ENCODE measurements at regions not wholly inside any gene's neighbourhood (a gene's known extent, or its start where the extent isn't known, plus 50 kb on each side); places are given as distances from the start of the nearest gene placed in this dataset.

- no peaks in the 10 kb centered on the region for H3K4me1 Mint-ChIP-seq (ENCODE audit: low read depth)
- CTCF ChIA-PET, result no interaction called here
These were observed 240.9 kb upstream of the MIR17HG start for GRCh38 chr13:91106565-91106964.

GRCh38 chr13:91108315-91108714 is 239.2 kb upstream of the MIR17HG start:
- CTCF ChIA-PET, result no interaction called here
- no peaks in the 10 kb centered on the region for H3K9me3 Mint-ChIP-seq
- H3K27ac Mint-ChIP-seq, result no peak overlapping the region
- intact Hi-C loops (cut with micrococcal nuclease), result no loop called here
- no peak overlapping the region for H3K4me3 Mint-ChIP-seq
- no peaks in the 10 kb centered on the region for H3K4me1 Mint-ChIP-seq (ENCODE audit: low read depth)
- DNase-seq, result no peak
- no peaks in the 10 kb centered on the region for H3K36me3 Mint-ChIP-seq (ENCODE audit: low read depth)
- H3K27me3 Mint-ChIP-seq (ENCODE audit: low read depth), result peaks cover 2% of the 10 kb centered on the region

More at GRCh38 chr13:91106565-91106964, 240.9 kb upstream of the MIR17HG start:
- Mint-ChIP-seq H3K36me3 (ENCODE audit: low read depth) (no peaks in the 10 kb centered on the region), H3K27me3 (ENCODE audit: low read depth) (peaks cover 2% of the 10 kb centered on the region), H3K27ac (no peak overlapping the region), H3K4me3 (no peak overlapping the region), H3K9me3 (no peaks in the 10 kb centered on the region)
- intact Hi-C loops (cut with micrococcal nuclease), result no loop called here
- DNase-seq, result no peak

DNA sequence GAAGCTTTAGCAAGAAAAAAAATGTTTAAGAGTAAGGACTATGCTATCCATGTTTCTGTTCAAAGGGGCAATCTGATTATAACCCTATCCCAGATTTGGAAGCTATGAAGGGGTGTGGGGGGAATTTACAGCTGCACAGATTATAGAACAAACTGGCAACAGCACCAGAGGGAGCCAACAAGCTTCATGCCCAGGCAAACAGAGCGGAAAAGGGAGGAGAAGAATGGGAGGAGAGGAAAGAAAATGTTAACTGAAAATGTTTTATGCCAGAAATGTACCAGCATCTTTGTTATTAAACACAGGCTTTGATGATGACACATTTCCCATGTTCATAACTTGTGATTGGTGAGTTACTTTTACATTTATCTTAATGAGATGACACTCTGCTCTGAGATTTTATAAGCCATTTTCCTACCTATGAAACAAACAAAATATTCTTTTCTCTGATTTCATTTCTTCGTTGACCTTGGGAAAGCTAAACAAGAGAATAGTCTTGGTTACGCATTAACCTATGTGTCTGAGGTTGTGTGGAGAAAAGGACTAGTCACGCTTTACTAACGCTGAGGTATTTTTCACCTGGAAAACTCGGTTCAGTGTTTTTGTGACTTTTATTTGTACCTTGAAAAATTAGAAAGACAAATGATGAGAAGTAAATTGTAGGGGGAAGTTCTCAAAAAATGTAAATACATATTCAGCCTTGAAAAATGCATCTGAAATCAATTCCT is 235.8 kb upstream of the MIR17HG start:
- DNase-seq, result no peak
- CTCF ChIA-PET, result no interaction called here
- Mint-ChIP-seq H3K27me3 (ENCODE audit: low read depth) (peaks cover 5% of the 10 kb centered on the region), H3K27ac (no peak overlapping the region), H3K9me3 (no peaks in the 10 kb centered on the region), H3K4me3 (no peak overlapping the region), H3K36me3 (ENCODE audit: low read depth) (no peaks in the 10 kb centered on the region), H3K4me1 (ENCODE audit: low read depth) (no peaks in the 10 kb centered on the region)
- intact Hi-C loops (cut with micrococcal nuclease), result no loop called here

DNA sequence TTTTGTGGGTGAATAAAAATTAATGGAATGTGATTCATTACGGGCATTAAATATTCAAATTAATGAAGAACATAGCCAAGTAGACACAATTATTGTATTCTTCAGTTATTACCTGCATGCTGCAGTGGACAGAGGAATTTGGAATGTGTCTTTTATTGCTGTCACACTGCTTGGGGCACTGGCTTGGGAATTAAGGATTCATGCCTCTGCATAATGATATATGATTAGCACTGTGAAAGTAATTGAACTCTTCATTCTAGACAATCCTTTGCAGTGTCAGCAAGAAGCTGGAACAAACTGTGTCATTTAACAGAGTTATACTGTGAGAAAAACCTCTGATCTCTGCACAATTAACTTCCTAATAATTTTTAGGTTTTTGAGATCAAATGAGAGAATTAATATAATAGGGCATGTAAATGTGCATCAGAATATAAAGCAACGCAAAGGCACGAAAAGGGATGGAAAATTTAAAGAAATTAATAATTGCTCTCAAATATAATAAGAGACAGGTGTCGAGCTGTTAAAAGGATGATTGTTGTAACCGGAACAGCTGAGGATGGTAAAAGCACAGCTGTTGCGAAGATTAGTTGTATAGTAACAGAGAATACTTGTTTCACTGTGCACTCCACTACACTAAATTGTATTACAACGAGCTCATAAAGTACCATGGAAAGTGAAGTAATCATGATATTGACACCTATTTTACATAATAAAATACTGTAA is 235.1 kb upstream of the MIR17HG start:
- DNase-seq, result no peak
- no peak overlapping the region for H3K4me3 Mint-ChIP-seq
- CTCF ChIA-PET, result interaction anchor here (0.5 kb wide), 1 partner anchor 137 kb away, joined by 3 read pairs; no protein-coding TSS in a partner anchor
- H3K9me3 Mint-ChIP-seq, result no peaks in the 10 kb centered on the region
- H3K27ac Mint-ChIP-seq, result no peak overlapping the region
- intact Hi-C loops (cut with micrococcal nuclease), result no loop called here
- H3K36me3 Mint-ChIP-seq (ENCODE audit: low read depth), result no peaks in the 10 kb centered on the region
- no peaks in the 10 kb centered on the region for H3K4me1 Mint-ChIP-seq (ENCODE audit: low read depth)
- peaks cover 5% of the 10 kb centered on the region for H3K27me3 Mint-ChIP-seq (ENCODE audit: low read depth)

- Mint-ChIP-seq H3K36me3 (ENCODE audit: low read depth) (no peaks in the 10 kb centered on the region), H3K27me3 (ENCODE audit: low read depth) (peaks cover 5% of the 10 kb centered on the region), H3K9me3 (no peaks in the 10 kb centered on the region), H3K4me1 (ENCODE audit: low read depth) (no peaks in the 10 kb centered on the region), H3K4me3 (no peak overlapping the region), H3K27ac (no peak overlapping the region)
- no peak for DNase-seq
- intact Hi-C loops (cut with micrococcal nuclease), result no loop called here
- CTCF ChIA-PET, result no interaction called here
These were observed 234.6 kb upstream of the MIR17HG start for GRCh38 chr13:91112924-91113277.

- Mint-ChIP-seq H3K4me1 (ENCODE audit: low read depth) (no peaks in the 10 kb centered on the region), H3K4me3 (no peak overlapping the region), H3K9me3 (no peaks in the 10 kb centered on the region), H3K27ac (no peak overlapping the region), H3K27me3 (ENCODE audit: low read depth) (peaks cover 8% of the 10 kb centered on the region), H3K36me3 (ENCODE audit: low read depth) (no peaks in the 10 kb centered on the region)
- intact Hi-C loops (cut with micrococcal nuclease), result no loop called here
- no peak for DNase-seq
- CTCF ChIA-PET, result no interaction called here
These were observed 231.7 kb upstream of the MIR17HG start for GRCh38 chr13:91115776-91116175.

DNA sequence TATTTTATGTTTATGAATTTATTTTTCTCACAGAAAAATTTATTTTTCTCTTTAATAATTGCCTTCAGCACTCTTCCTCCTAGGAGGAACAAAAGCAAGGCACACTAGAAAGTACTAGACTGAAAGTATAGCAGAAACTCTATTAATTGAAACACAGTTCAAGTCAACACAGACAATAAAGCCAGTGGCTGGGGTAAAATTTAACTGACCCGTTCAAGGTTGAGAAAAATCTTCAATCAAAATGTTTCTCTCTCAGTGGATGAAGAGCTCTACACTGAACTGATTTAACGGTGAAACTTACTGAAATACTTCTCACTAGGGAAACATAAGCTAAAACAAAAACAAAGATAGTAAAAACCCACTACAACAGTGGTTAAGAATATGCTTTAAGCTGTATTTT is 230.1 kb upstream of the MIR17HG start:
- Mint-ChIP-seq H3K27ac (no peak overlapping the region), H3K9me3 (no peaks in the 10 kb centered on the region), H3K27me3 (ENCODE audit: low read depth) (peaks cover 13% of the 10 kb centered on the region), H3K36me3 (ENCODE audit: low read depth) (no peaks in the 10 kb centered on the region), H3K4me1 (ENCODE audit: low read depth) (no peaks in the 10 kb centered on the region), H3K4me3 (no peak overlapping the region)
- DNase-seq, result no peak
- CTCF ChIA-PET, result no interaction called here
- intact Hi-C loops (cut with micrococcal nuclease), result no loop called here

DNA sequence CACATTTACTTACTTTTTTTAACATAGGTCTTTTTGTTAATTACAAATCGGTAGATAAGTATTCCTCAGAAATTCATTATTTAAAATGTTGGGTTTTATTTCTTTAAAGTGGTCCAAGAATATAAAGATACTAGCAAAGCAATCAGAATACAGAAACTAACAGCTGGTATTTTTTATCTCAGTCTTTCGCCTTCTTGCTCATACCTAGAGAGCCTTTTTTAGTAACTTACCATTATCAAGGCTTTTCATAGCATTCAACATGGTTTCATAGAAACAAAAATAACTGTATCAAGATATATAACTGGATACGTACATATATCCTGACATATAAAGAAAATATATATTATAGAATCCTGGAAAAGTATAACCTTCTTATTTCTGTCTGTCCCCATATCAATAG is 227.8 kb upstream of the MIR17HG start:
- peaks cover 13% of the 10 kb centered on the region for H3K27me3 Mint-ChIP-seq (ENCODE audit: low read depth)
- H3K27ac Mint-ChIP-seq, result no peak overlapping the region
- H3K36me3 Mint-ChIP-seq (ENCODE audit: low read depth), result no peaks in the 10 kb centered on the region
- no peaks in the 10 kb centered on the region for H3K9me3 Mint-ChIP-seq
- DNase-seq, result no peak
- intact Hi-C loops (cut with micrococcal nuclease), result no loop called here
- H3K4me3 Mint-ChIP-seq, result no peak overlapping the region
- no peaks in the 10 kb centered on the region for H3K4me1 Mint-ChIP-seq (ENCODE audit: low read depth)
- CTCF ChIA-PET, result no interaction called here

- Mint-ChIP-seq H3K27ac (no peak overlapping the region), H3K4me1 (ENCODE audit: low read depth) (no peaks in the 10 kb centered on the region), H3K36me3 (ENCODE audit: low read depth) (no peaks in the 10 kb centered on the region), H3K4me3 (no peak overlapping the region), H3K27me3 (ENCODE audit: low read depth) (peaks cover 10% of the 10 kb centered on the region), H3K9me3 (no peaks in the 10 kb centered on the region)
- CTCF ChIA-PET, result no interaction called here
- DNase-seq, result no peak
- intact Hi-C loops (cut with micrococcal nuclease), result no loop called here
These were observed 224.7 kb upstream of the MIR17HG start for GRCh38 chr13:91122766-91123165.

GRCh38 chr13:91123456-91124127 is 223.9 kb upstream of the MIR17HG start:
- Mint-ChIP-seq H3K36me3 (ENCODE audit: low read depth) (no peaks in the 10 kb centered on the region), H3K27ac (no peak overlapping the region), H3K4me1 (ENCODE audit: low read depth) (no peaks in the 10 kb centered on the region), H3K27me3 (ENCODE audit: low read depth) (peaks cover 10% of the 10 kb centered on the region), H3K9me3 (no peaks in the 10 kb centered on the region), H3K4me3 (no peak overlapping the region)
- intact Hi-C loops (cut with micrococcal nuclease), result no loop called here
- CTCF ChIA-PET, result no interaction called here
- no peak for DNase-seq

GRCh38 chr13:91126806-91127205 is 220.7 kb upstream of the MIR17HG start:
- Mint-ChIP-seq H3K9me3 (no peaks in the 10 kb centered on the region), H3K27me3 (ENCODE audit: low read depth) (peaks cover 5% of the 10 kb centered on the region), H3K27ac (no peak overlapping the region), H3K36me3 (ENCODE audit: low read depth) (no peaks in the 10 kb centered on the region), H3K4me3 (no peak overlapping the region), H3K4me1 (ENCODE audit: low read depth) (no peaks in the 10 kb centered on the region)
- CTCF ChIA-PET, result no interaction called here
- intact Hi-C loops (cut with micrococcal nuclease), result no loop called here
- DNase-seq, result no peak

GRCh38 chr13:91127995-91128394 is 219.5 kb upstream of the MIR17HG start:
- CTCF ChIA-PET, result no interaction called here
- Mint-ChIP-seq H3K4me3 (no peak overlapping the region), H3K27ac (no peak overlapping the region), H3K9me3 (no peaks in the 10 kb centered on the region), H3K36me3 (ENCODE audit: low read depth) (no peaks in the 10 kb centered on the region), H3K4me1 (ENCODE audit: low read depth) (no peaks in the 10 kb centered on the region), H3K27me3 (ENCODE audit: low read depth) (no peaks in the 10 kb centered on the region)
- DNase-seq, result no peak
- intact Hi-C loops (cut with micrococcal nuclease), result no loop called here

DNA sequence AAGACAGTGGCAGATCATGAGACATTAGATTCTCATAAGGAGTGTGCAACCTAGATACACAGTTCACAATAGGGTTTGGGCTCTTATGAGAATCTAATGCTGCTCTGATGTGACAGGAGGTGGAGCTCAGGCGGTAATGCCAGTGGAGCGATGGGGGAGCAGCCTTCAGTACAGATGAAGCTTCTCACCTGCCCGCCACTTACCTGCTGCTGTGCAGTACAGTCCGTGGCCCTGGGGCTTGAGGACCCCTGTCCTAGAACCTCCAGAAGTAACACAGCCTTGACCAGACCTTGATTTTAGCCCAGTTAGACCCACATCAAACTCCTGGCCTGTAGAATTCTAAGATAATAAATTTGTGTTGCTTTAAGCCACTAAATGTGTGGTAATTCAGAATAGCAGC is 215.1 kb upstream of the MIR17HG start:
- DNase-seq, result no peak
- CTCF ChIA-PET, result no interaction called here
- H3K4me1 Mint-ChIP-seq (ENCODE audit: low read depth), result no peaks in the 10 kb centered on the region
- H3K4me3 Mint-ChIP-seq, result no peak overlapping the region
- H3K27me3 Mint-ChIP-seq (ENCODE audit: low read depth), result no peaks in the 10 kb centered on the region
- intact Hi-C loops (cut with micrococcal nuclease), result loop anchor here (5.0 to 10.0 kb wide), 2 partner anchors 322 to 940 kb away; no protein-coding TSS in a partner anchor
- H3K9me3 Mint-ChIP-seq, result no peaks in the 10 kb centered on the region
- H3K36me3 Mint-ChIP-seq (ENCODE audit: low read depth), result no peaks in the 10 kb centered on the region
- no peak overlapping the region for H3K27ac Mint-ChIP-seq

All from activated naive CD4-positive, alpha-beta T cell treated with anti-CD3 and anti-CD28 coated beads for 36 hours (primary cell).